ENCODE measurements at regions not wholly inside any gene's neighbourhood (a gene's known extent, or its start where the extent isn't known, plus 50 kb on each side); places are given as distances from the start of the nearest gene placed in this dataset.

DNA sequence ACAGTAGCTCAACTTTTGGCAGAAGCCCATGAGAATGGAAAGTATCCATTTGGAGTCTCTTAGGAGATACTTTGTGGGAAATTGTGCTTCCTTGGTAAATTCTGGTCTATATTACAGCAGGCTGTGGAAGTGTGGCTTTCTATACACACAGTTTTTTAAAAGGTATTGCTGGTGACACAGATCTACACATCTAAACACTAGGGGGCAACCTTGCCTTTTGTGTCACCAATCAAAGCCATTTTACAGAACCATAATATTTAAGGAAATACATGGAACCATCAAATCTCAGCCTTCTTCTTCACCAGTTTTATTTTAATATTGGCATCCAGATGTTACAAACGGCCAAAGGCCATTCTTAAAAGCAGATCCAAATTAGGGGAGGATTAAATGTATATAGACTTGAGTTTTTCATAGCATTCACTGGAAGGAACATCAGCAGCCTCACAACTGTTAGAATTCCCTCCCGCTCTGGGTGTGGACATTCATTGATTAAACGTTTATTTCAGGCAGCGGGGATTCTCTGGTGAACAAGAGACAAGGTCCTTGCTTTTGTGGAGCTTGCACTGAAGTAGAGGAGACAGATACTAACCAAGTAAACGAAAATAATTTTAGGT, 132.4 kb upstream of the EPB41L4A start:
- TF ChIP-seq, protein P1, sequence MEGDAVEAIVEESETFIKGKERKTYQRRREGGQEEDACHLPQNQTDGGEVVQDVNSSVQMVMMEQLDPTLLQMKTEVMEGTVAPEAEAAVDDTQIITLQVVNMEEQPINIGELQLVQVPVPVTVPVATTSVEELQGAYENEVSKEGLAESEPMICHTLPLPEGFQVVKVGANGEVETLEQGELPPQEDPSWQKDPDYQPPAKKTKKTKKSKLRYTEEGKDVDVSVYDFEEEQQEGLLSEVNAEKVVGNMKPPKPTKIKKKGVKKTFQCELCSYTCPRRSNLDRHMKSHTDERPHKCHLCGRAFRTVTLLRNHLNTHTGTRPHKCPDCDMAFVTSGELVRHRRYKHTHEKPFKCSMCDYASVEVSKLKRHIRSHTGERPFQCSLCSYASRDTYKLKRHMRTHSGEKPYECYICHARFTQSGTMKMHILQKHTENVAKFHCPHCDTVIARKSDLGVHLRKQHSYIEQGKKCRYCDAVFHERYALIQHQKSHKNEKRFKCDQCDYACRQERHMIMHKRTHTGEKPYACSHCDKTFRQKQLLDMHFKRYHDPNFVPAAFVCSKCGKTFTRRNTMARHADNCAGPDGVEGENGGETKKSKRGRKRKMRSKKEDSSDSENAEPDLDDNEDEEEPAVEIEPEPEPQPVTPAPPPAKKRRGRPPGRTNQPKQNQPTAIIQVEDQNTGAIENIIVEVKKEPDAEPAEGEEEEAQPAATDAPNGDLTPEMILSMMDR (IDR thresholded peaks at IDR 0.05), result peak; percentile 67 to 87 (median 82)
- no peak for TF ChIP-seq POLR2A (IDR thresholded peaks at IDR 0.05)

All from heart left ventricle (tissue), 13 donors.